GM23248 (cell line): ENCODE measurements at regions not wholly inside any gene's neighbourhood (a gene's known extent, or its start where the extent isn't known, plus 50 kb on each side); places are given as distances from the start of the nearest gene placed in this dataset.

ENCODE experiments used
- EZH2 ChIP-seq: fragments of 200-600 bp; sonication (generic); IDR thresholded peaks from 2 replicates; pipeline ENCODE4 v1.6.1; 2018; ENCODE audit warnings: antibody characterized with exemption, mild to moderate bottlenecking; ENCODE audit not compliant: insufficient read depth, poor library complexity, severe bottlenecking
- EZH2phosphoT487 ChIP-seq: fragments of 200-600 bp; sonication (generic); IDR thresholded peaks from 2 replicates; pipeline ENCODE4 v1.6.1; 2018; ENCODE audit warnings: antibody characterized with exemption, moderate library complexity, mild to moderate bottlenecking, low read depth; ENCODE audit not compliant: insufficient read depth

DNA sequence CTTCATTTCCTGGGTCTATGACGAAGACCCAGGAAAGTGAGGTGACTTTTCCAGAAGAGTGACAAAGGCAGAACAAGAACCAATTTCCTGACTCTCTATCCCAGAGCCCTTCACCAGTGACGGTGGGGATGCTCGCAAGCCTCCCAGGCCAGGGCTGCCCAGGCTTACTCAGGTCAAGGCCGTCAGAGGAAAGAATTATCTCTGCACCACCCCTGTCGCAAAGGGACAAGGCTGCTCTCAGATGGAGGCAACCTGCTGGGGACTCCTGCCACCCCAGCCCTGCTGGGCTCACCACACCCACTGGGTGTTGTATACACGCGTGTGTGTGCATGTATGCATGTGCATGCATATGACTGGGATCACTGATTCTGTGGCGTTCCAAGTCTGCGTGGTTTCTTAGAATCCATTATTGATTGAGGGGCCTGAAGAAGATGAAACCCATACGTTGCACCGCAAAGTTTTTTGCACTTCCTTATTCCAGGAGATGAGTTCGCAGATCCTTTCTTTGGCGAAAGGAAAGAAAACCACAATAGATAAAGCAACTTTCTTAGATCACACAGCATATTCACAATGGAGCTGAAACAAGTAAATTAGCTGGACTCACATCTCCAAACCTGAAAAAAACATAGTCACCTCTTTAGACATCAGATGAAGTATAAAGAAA is 255.8 kb downstream of the RHOU start:
- TF ChIP-seq EZH2 (no peak), EZH2phosphoT487 (no peak)
